Breast epithelium (tissue), 3 donors: ENCODE measurements at regions not wholly inside any gene's neighbourhood (a gene's known extent, or its start where the extent isn't known, plus 50 kb on each side); places are given as distances from the start of the nearest gene placed in this dataset.

ENCODE experiments used
- POLR2A ChIP-seq: fragments of 450-650 bp; IDR thresholded peaks from one replicate; pipeline ENCODE4 v1.6.1; 2016; ENCODE audit warnings: antibody characterized with exemption, mild to moderate bottlenecking, moderate library complexity
- TF ChIP-seq, protein P1 (sequence below), 3 donors: fragments of 450-650 bp; IDR thresholded peaks; one replicate each; pipeline ENCODE4 v1.5.1; 2016 to 2017; ENCODE audit warnings: antibody characterized with exemption in 3 of 3, mild to moderate bottlenecking in 3 of 3, moderate library complexity in 3 of 3

DNA sequence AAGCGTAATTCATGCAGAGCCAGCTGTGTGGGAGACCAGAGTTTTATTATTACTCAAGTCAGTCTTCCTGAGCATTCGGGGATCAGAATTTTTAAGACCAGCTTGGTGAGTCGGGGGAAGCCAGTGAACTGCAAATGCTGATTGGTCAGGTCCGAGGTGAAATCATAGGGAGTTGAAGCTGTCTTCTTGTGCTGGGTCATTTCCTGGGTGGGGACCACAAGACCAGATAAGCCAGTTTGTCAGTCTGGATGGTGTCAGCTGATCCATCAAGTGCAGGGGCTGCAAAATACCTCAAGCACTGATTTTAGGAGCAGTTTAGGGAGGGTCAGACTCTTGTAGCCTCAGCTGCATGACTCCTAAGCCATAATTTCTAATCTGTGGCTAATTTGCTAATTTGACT lies 228.1 kb upstream of the ATP10A start:
- TF ChIP-seq, protein P1, sequence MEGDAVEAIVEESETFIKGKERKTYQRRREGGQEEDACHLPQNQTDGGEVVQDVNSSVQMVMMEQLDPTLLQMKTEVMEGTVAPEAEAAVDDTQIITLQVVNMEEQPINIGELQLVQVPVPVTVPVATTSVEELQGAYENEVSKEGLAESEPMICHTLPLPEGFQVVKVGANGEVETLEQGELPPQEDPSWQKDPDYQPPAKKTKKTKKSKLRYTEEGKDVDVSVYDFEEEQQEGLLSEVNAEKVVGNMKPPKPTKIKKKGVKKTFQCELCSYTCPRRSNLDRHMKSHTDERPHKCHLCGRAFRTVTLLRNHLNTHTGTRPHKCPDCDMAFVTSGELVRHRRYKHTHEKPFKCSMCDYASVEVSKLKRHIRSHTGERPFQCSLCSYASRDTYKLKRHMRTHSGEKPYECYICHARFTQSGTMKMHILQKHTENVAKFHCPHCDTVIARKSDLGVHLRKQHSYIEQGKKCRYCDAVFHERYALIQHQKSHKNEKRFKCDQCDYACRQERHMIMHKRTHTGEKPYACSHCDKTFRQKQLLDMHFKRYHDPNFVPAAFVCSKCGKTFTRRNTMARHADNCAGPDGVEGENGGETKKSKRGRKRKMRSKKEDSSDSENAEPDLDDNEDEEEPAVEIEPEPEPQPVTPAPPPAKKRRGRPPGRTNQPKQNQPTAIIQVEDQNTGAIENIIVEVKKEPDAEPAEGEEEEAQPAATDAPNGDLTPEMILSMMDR (IDR thresholded peaks at IDR 0.05): no peak
- no peak for TF ChIP-seq POLR2A
